ENCODE measurements at regions not wholly inside any gene's neighbourhood (a gene's known extent, or its start where the extent isn't known, plus 50 kb on each side); places are given as distances from the start of the nearest gene placed in this dataset.
"Not testable (repeated sequence)": the region's sequence is repeated elsewhere in the genome, so short reads cannot be mapped to it uniquely, and the experiment has no call there.

DNA sequence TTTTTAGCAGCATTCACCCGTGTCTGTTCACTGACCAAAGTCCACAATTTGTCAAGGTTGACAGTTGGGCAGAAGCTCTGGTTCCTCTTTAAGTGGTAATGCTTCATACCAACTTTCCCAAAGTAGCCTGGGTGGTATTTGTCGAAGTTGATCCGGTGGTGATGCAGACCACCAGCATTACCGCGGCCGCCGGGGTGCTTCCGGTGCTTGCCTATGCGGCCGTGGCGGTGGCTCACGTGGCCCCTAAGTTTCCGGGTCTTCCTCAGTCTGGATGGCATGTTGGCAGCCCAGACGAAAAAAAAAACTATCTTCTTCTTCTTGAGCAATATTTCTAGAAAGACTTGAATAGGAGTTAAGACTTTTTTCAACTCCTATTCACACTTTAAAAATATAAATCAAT, 151.4 kb upstream of the RGS17 start:
- TF ChIP-seq, protein P1, sequence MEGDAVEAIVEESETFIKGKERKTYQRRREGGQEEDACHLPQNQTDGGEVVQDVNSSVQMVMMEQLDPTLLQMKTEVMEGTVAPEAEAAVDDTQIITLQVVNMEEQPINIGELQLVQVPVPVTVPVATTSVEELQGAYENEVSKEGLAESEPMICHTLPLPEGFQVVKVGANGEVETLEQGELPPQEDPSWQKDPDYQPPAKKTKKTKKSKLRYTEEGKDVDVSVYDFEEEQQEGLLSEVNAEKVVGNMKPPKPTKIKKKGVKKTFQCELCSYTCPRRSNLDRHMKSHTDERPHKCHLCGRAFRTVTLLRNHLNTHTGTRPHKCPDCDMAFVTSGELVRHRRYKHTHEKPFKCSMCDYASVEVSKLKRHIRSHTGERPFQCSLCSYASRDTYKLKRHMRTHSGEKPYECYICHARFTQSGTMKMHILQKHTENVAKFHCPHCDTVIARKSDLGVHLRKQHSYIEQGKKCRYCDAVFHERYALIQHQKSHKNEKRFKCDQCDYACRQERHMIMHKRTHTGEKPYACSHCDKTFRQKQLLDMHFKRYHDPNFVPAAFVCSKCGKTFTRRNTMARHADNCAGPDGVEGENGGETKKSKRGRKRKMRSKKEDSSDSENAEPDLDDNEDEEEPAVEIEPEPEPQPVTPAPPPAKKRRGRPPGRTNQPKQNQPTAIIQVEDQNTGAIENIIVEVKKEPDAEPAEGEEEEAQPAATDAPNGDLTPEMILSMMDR (IDR thresholded peaks at IDR 0.05; ENCODE audit: insufficient read depth, low read depth, low read length): not testable (repeated sequence)
- TF ChIP-seq EZH2 (IDR thresholded peaks at IDR 0.05; ENCODE audit: insufficient read depth, low read length): not testable (repeated sequence)
